Neuronal stem cell (in vitro differentiated cells): ENCODE measurements at regions not wholly inside any gene's neighbourhood (a gene's known extent, or its start where the extent isn't known, plus 50 kb on each side); places are given as distances from the start of the nearest gene placed in this dataset.
"Not testable (repeated sequence)": the region's sequence is repeated elsewhere in the genome, so short reads cannot be mapped to it uniquely, and the experiment has no call there.

Source experiments
- DNase-seq: peaks from one replicate; pipeline ENCODE4 v3.0.0-alpha.2; 2013; ENCODE audit warnings: low spot score
- H2AFZ ChIP-seq: one replicate; pipeline ENCODE4 v1.6.1; 2013; ENCODE audit warnings: mild to moderate bottlenecking, low read length, inconsistent platforms
- H2AK5ac ChIP-seq: 2 replicates; pipeline ENCODE4 v1.6.1; 2013; ENCODE audit warnings: low read depth, mild to moderate bottlenecking, inconsistent platforms, low read length, moderate library complexity, mixed read lengths
- H2BK120ac ChIP-seq: 2 replicates; pipeline ENCODE4 v1.6.1; 2013; ENCODE audit warnings: low read depth, mild to moderate bottlenecking, inconsistent platforms, low read length, moderate library complexity, mixed read lengths
- H2BK12ac ChIP-seq: one replicate; pipeline ENCODE4 v1.6.1; 2013; ENCODE audit warnings: low read length, inconsistent platforms
- H2BK15ac ChIP-seq: 2 replicates; pipeline ENCODE4 v1.6.1; 2013; ENCODE audit warnings: mild to moderate bottlenecking, low read length, inconsistent platforms, mixed read lengths
- H2BK5ac ChIP-seq: one replicate; pipeline ENCODE4 v1.6.1; 2013; ENCODE audit warnings: inconsistent platforms, mild to moderate bottlenecking, low read length, moderate library complexity
- H3K14ac ChIP-seq: one replicate; pipeline ENCODE4 v1.6.1; 2013; ENCODE audit warnings: low read length, inconsistent platforms
- H3K18ac ChIP-seq: 2 replicates; pipeline ENCODE4 v1.6.1; 2013; ENCODE audit warnings: low read length, inconsistent platforms
- H3K23ac ChIP-seq: 2 replicates; pipeline ENCODE4 v1.6.1; 2013; ENCODE audit warnings: low read depth, mild to moderate bottlenecking, mixed read lengths, low read length, inconsistent platforms; ENCODE audit not compliant: poor library complexity
- H3K27ac ChIP-seq: replicated peaks from 3 replicates; pipeline ENCODE4 v1.5.1; 2013; ENCODE audit warnings: low read length, inconsistent platforms
- H3K27me3 ChIP-seq, 3 experiments: 2 replicates each; pipeline ENCODE4 v1.6.1; 2013; ENCODE audit warnings: low read length in 3 of 3, mild to moderate bottlenecking in 2 of 3, inconsistent platforms in 1 of 3, low read depth in 1 of 3, mixed read lengths in 1 of 3, moderate library complexity in 1 of 3; ENCODE audit not compliant: control insufficient read depth in 3 of 3, insufficient read depth in 3 of 3
- H3K36me3 ChIP-seq, 2 donors: replicated peaks in 1 of 2; 2 replicates each; pipeline ENCODE4 v1.6.1; 2013; ENCODE audit warnings: low read length in 2 of 2; ENCODE audit not compliant: control insufficient read depth in 2 of 2, insufficient read depth in 2 of 2
- H3K4ac ChIP-seq: 2 replicates; pipeline ENCODE4 v1.6.1; 2013; ENCODE audit warnings: inconsistent platforms, mild to moderate bottlenecking, low read length, moderate library complexity
- H3K4me1 ChIP-seq, 2 donors: 1 replicate in 1 of 2; 2 replicates in 1 of 2; pipeline ENCODE4 v1.6.1; 2013; ENCODE audit warnings: low read length in 2 of 2, low read depth in 1 of 2; ENCODE audit not compliant: control insufficient read depth in 2 of 2, insufficient read depth in 1 of 2
- H3K4me2 ChIP-seq: one replicate; pipeline ENCODE4 v1.6.1; 2013; ENCODE audit warnings: mild to moderate bottlenecking, low read length, inconsistent platforms; ENCODE audit not compliant: insufficient read depth, poor library complexity, severe bottlenecking
- H3K4me3 ChIP-seq, 2 donors: 2 replicates each; pipeline ENCODE4 v1.5.1; 2013; ENCODE audit warnings: low read length in 2 of 2, mild to moderate bottlenecking in 2 of 2, inconsistent platforms in 1 of 2, moderate library complexity in 1 of 2
- H3K79me1 ChIP-seq: one replicate; pipeline ENCODE4 v1.6.1; 2013; ENCODE audit warnings: low read depth, mild to moderate bottlenecking, inconsistent platforms, low read length, moderate library complexity
- H3K9ac ChIP-seq: one replicate; pipeline ENCODE4 v1.6.1; 2013; ENCODE audit warnings: mild to moderate bottlenecking, low read depth, low read length, inconsistent platforms; ENCODE audit not compliant: poor library complexity
- H3K9me3 ChIP-seq, 2 donors: replicated peaks in 1 of 2; 2 replicates each; pipeline versions ENCODE3 to v1.6.1; 2013; ENCODE audit warnings: low read length in 2 of 2, mild to moderate bottlenecking in 2 of 2, inconsistent platforms in 1 of 2, low read depth in 1 of 2, mixed read lengths in 1 of 2, moderate library complexity in 1 of 2; ENCODE audit not compliant: control insufficient read depth in 2 of 2, insufficient read depth in 1 of 2
- H4K8ac ChIP-seq: one replicate; pipeline ENCODE4 v1.6.1; 2013; ENCODE audit warnings: low read depth, mild to moderate bottlenecking, inconsistent platforms, low read length, moderate library complexity
- H4K91ac ChIP-seq: one replicate; pipeline ENCODE4 v1.6.1; 2013; ENCODE audit warnings: low read length, low read depth, mild to moderate bottlenecking, inconsistent platforms; ENCODE audit not compliant: poor library complexity
- WGBS, 2 donors: extraction: QIAGEN DNeasy Blood & Tissue Kit; methylation state at CpG; one replicate each; pipeline ENCODE4 v1.1.7; 2013; ENCODE audit warnings: missing lambda C conversion rate in 2 of 2, mixed read lengths in 1 of 2; ENCODE audit not compliant: insufficient read length in 2 of 2, insufficient replicate concordance in 1 of 2; ENCODE audit errors: extremely low coverage in 2 of 2; 5-methylcytosine and 5-hydroxymethylcytosine counted together

DNA sequence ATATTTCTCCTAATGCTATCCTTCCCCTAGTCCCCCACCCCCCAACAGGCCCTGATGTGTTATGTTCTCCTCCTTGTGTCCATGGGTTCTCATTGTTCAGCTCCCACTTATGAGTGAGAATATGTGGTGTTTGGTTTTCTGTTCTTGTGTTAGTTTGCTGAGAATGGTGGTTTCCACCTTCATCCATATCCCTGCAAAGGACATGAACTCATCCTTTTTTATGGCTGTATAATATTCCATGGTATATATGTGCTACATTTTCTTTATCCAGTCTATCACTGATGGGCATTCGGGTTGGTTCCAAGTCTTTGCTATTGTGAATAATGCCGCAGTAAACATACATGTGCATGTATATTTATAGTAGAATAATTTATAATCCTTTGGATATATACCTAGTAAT, 62.4 kb upstream of the KLF14 start:
- not testable (repeated sequence) for H2BK120ac ChIP-seq, H3K18ac ChIP-seq, H2BK5ac ChIP-seq, H3K27me3 ChIP-seq, H4K8ac ChIP-seq, H3K9me3 ChIP-seq, H3K23ac ChIP-seq, H3K27ac ChIP-seq, H4K91ac ChIP-seq, H3K4me1 ChIP-seq, H2BK12ac ChIP-seq, H2BK15ac ChIP-seq, H3K9ac ChIP-seq, H2AK5ac ChIP-seq, H3K4ac ChIP-seq, DNase-seq, H3K79me1 ChIP-seq, H2AFZ ChIP-seq, H3K4me3 ChIP-seq, H3K36me3 ChIP-seq, H3K4me2 ChIP-seq, H3K14ac ChIP-seq
- no CpG with 5 or more reads among the region's 2 CpGs for WGBS, 2 donors

- Histone ChIP-seq H3K4me2 (no peak overlapping the region), H3K4me3 (no peak overlapping the region), H2BK5ac (no peak overlapping the region), H3K79me1 (no peaks in the 10 kb centered on the region), H4K91ac (no peak overlapping the region), H3K27me3 (peaks cover 0 to 3% (median 0%) of the 10 kb centered on the region in 3 experiments), H2AK5ac (no peak overlapping the region), H3K4ac (no peak overlapping the region), H3K4me1 (no peaks in the 10 kb centered on the region), H4K8ac (no peak overlapping the region), H2BK15ac (no peak overlapping the region), H3K23ac (no peak overlapping the region), H3K27ac (no peak overlapping the region), H3K36me3 (no peaks in the 10 kb centered on the region), H3K9ac (no peak overlapping the region), H2BK120ac (no peak overlapping the region), H3K9me3 (no peaks in the 10 kb centered on the region), H2AFZ (no peak overlapping the region), H2BK12ac (no peak overlapping the region), H3K14ac (no peak overlapping the region), H3K18ac (no peak overlapping the region)
- no peak for DNase-seq
- no CpG with 5 or more reads among the region's 3 CpGs for WGBS, 2 donors
Observed at GRCh38 chr7:130803127-130803526, 69.1 kb upstream of the KLF14 start.

DNA sequence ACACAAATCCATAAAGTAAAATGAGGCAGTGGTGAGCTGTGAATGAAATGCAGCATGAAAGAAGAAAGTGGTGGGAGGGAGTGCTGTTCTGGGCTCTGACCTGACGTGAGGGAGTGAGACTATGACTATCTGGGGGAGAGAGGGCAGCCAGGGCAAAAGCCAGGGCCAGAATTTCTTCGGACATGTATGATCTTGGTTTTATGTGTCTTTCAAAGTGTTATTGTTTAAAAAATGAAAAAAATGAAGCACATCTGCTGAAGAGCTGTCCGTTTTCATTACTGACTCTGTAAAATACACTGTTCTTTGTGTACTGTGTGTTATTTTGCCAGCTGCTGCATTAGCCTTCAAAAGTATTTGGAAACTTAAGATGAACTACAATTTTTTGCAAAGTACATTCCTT, 70.2 kb upstream of the KLF14 start:
- Histone ChIP-seq H3K14ac (no peak overlapping the region), H3K4ac (no peak overlapping the region), H3K27ac (no peak overlapping the region), H3K4me3 (no peak overlapping the region), H3K18ac (no peak overlapping the region), H3K9me3 (no peaks in the 10 kb centered on the region), H3K9ac (no peak overlapping the region), H2AK5ac (no peak overlapping the region), H3K36me3 (no peaks in the 10 kb centered on the region), H4K91ac (no peak overlapping the region), H2AFZ (no peak overlapping the region), H3K23ac (no peak overlapping the region), H2BK15ac (no peak overlapping the region), H2BK120ac (no peak overlapping the region), H2BK5ac (no peak overlapping the region), H2BK12ac (no peak overlapping the region), H3K4me2 (no peak overlapping the region), H3K79me1 (no peaks in the 10 kb centered on the region), H4K8ac (no peak overlapping the region), H3K27me3 (peaks cover 0 to 3% (median 0%) of the 10 kb centered on the region in 3 experiments), H3K4me1 (no peaks in the 10 kb centered on the region)
- WGBS, 2 donors, result no CpG with 5 or more reads among the region's 3 CpGs
- DNase-seq, result no peak

- not testable (repeated sequence) for H2AFZ ChIP-seq, H3K4me3 ChIP-seq, H3K23ac ChIP-seq, H3K18ac ChIP-seq, H3K9me3 ChIP-seq, H2AK5ac ChIP-seq, H3K14ac ChIP-seq, H3K27me3 ChIP-seq, H2BK5ac ChIP-seq, H2BK12ac ChIP-seq, H3K27ac ChIP-seq, H4K8ac ChIP-seq, H3K4ac ChIP-seq, H3K79me1 ChIP-seq, DNase-seq, H3K4me2 ChIP-seq, H4K91ac ChIP-seq, H3K36me3 ChIP-seq, H3K4me1 ChIP-seq, H2BK15ac ChIP-seq, H2BK120ac ChIP-seq, H3K9ac ChIP-seq
- no CpG with 5 or more reads among the region's 4 CpGs for WGBS, 2 donors
Observed at GRCh38 chr7:130812819-130813218, 78.8 kb upstream of the KLF14 start.
